Stimulated activated CD4-positive, alpha-beta T cell treated with anti-CD3 and anti-CD28 coated beads, Interleukin-4, amount 100 ng/mL, for 1 hour (primary cell): ENCODE measurements at regions not wholly inside any gene's neighbourhood (a gene's known extent, or its start where the extent isn't known, plus 50 kb on each side); places are given as distances from the start of the nearest gene placed in this dataset.

Source experiments
- DNase-seq: peaks from one replicate; pipeline ENCODE4 v3.0.0-alpha.2; 2020

DNA sequence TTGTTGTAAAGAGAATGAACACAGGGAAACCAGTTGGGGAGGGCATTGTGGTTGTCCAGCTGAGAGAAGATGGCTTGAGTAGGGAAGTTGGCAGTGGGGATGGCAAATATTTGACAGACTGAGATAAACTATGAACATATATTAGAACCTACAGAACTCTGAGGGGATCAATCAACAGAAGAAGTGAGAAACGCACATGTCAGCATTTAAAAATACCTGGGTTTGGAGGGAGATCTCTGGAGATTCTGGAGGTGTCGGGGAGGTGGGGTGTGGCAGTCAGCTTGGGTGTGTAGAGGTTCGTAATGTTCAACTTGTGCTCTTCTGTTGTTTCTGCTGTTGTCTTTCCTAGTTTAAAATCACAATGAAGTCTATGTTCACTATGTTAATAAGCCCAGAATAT lies 517.8 kb downstream of the AACS start:
- no peak for DNase-seq

DNA sequence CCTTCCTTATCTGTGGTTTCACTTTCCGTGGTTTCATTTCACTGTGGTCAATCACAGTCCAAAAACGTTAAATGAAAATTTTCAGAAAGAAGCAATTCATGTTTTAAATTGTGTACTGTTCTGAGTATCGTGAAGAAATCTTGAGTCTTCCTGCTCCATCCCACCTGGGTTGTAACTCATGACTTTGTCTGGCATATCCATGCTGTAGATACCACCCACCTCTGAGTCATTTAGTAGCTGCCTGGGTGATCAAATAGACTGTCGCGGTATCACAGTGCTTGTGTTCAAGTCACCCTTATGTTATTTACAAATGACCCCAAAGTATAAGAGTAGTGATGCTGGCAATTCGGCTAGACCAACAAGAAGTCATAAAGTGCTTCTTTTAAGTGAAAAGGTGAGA lies 521.2 kb downstream of the AACS start:
- DNase-seq = no peak

DNA sequence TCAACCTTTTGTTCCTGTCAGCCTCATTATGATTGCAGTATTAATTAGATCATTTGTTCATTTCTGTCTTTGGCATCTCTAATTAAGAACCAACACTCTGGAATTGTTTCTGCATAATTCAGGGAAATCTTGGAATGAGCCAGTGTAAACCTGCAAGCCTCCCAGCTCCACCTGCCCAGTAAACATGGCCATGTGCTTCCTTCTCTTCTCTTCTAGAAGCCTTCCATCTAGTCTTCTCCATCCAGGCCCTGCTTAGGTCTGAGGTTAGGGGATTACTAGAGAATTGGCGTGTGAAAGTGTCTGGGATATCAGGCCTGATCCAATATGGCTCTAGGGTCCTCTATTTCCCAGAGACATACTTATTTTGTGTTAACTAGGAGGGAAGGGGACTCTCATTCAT lies 528.0 kb downstream of the AACS start:
- no peak for DNase-seq

DNA sequence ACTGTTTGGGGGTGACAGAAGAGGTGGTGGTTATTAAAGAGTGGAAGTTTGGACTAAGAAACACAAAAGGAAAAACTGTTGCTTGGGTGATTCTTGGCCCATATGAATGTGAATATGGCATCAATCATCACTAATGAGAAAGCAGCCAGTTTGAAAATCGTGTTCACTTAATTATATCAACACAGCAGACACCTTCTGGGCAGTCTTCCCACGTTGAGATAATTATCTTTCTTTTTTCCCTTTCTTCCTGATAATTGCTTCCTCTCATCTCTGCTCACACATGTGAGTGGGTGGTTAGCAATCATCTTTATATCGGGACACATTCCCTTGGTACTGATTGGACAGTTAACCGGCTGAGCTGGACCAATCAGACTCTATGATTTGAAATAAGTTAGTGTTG lies 539.7 kb downstream of the AACS start:
- no peak for DNase-seq

DNA sequence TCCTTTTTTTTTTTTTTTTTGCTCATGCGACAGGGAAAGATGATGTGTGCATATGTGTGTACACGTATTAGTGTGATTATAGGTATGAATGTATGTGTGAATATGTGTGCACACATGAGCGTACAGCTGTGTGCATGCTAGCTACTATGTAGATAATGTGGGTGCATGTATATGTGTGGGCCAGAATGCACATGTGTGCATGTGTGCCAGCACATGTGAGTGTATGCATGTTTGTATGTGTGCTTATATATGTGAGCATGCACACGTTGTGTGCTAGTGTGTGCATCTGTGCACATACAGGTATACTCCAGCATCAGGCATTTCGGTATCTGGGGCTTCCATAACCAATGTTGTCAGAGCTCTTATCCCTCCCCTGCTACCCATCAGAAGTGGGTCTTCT lies 541.1 kb downstream of the AACS start:
- no peak for DNase-seq

DNA sequence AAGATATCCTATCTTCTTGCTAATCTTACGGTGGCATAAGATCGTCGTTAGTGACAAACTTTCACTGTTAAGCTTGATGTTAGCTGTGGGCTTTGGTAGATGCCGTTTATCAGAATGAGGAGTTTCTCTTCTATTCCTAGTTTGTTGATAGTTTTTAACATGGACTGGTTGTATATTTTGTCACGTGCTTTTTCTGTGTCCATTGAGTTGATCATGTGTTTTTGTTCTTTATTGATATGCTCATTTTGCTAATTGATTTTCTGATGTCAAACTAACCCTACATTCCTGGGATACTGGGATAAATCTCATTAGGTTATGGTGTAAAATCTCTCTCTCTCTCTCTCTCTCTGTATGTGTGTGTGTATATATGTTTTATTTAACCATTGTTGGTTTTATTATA lies 545.1 kb downstream of the AACS start:
- DNase-seq = no peak

DNA sequence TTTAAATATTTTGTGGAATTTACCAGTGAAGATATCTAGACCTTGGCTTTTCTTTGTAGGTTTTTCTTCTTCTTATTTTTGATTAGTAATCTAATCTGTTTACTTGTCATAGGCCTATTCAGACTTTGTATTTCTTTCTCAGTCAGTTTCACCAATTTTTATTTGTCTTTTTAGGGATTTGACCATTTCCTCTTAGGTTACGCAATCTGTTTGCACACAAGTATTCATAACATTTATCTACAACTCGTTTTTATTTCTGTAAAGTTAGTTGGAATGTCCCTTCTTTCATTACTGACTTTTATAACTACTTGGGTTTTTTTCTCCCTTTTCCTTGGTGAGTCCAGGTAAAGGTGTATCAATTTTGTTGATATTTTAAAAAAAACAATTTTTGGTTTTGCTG lies 545.7 kb downstream of the AACS start:
- no peak for DNase-seq

DNA sequence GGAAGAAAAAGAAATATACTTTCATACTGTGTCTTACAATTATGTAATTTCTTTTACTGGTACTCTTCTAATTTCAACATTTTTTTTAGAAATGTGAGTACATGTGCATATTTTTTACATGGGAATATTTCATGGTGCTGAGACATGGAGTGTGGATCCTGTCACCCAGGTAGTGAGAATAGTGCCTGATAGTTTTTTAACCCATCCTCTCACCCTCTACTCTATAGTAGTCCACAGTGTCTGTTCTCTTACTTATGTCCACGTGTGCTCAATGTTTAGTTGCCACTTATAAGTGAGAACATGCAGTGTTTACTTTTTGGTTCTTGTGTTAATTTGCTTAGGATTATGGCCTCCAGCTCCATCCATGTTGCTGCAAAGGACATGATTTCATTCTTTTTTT lies 548.8 kb downstream of the AACS start:
- no peak for DNase-seq

DNA sequence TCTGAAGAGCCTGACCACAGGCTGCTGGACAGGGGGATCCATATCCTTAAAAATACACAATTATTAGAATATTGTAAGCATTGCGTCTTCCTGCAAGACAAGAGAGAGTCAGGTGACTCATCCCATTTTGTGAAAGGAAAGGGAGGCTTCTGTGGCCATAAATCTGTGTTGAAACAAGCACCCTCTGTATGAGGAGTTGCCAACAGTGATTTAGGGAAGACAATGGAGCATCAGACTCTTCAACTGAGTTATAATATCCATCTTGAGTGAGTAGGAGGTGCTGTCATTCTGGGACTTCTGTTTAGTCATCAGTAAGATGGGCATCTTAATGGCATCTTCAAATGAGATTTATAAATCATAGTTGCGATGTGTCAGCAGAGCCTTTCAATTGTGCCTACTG lies 554.5 kb downstream of the AACS start:
- no peak for DNase-seq

DNA sequence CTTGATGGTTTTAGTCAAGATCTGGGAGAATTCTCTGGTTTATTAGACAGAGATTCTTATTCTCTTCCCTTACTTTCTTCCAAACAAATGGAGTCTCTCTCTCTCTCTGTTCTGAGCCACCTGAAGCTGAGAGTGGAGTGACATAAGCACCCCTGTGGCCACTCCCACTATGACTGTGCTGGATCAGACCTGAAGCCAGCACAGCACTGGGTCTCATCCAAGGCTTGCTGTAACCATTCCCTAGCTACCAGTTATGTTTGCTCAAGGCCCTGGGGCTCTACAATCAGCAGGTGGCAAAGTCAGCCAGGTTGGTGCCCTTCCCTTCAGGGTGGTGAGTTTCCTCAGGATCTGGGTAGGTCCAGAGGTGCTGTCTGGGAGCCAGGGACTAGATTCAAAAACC lies 568.5 kb downstream of the AACS start:
- no peak for DNase-seq

DNA sequence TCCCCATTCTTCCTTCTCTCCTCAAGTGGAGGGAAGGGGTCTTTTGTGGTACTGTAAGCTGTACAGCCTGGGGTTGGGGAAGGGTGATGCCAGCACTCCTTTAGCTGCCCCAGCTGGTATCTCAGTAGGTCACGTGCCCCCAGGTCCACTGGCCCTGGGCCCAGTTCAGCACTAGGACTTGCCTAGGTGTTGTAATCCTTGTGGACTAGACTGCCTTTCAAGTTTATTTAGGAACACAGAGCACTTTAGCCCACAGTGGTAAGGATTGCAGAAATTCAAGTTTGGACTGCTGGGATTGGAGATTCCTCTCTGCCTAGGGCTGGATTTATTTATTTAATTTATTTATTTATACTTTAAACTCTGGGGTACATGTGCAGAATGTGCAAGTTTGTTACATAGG lies 569.6 kb downstream of the AACS start:
- DNase-seq = no peak

DNA sequence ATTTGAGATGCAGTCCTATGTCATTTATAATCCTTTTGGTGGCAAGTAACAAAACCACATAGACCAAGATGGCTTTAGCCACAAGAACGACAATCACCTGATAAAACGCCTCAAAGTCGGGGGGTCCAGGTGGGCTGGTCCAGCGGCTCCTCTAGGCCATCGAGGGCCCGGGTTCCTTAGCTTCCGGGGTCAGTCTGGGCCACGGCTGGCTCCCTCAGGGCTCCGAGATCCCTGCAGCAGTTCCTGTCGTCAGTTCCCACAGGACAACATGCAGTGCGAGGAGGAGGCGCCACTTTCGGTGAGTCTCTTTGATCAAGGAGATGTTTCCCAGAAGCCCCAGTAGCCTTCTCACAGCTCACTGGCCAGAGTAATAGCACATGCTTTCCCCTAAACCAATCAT lies 574.6 kb downstream of the AACS start:
- no peak for DNase-seq

- no peak for DNase-seq
Observed at GRCh38 chr12:125643055-125643454, 577.8 kb downstream of the AACS start.

- no peak for DNase-seq
Observed at GRCh38 chr12:125645724-125646123, 580.5 kb downstream of the AACS start.

- DNase-seq = no peak
Observed at GRCh38 chr12:125650587-125650986, 585.4 kb downstream of the AACS start.

GRCh38 chr12:125651625-125652024 lies 586.4 kb downstream of the AACS start:
- DNase-seq = no peak

- DNase-seq = no peak
Observed at GRCh38 chr12:125652681-125653080, 587.4 kb downstream of the AACS start.

- DNase-seq = no peak
Observed at GRCh38 chr12:125657681-125658080, 592.4 kb downstream of the AACS start.

- DNase-seq = no peak
Observed at GRCh38 chr12:125674554-125675338, 609.5 kb downstream of the AACS start.

DNA sequence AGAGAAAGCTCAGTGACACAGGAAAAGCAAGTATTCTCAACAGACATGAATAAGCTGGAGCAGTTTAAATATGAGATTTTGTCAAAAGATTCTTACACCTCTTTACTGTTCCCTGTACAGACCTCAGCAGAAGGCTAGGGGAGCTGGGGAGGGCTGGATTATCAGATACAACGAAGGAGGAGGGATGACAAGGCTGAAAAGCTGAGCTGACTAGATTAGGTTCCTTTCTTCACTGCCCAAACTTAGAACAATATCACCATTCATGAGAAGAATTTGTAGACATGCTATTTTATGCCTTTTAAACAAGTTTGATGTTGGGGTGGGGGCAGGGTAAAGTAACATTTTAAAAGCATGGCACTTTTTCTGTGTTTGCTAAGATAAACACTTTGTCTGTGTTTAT lies 611.1 kb downstream of the AACS start:
- DNase-seq = no peak

DNA sequence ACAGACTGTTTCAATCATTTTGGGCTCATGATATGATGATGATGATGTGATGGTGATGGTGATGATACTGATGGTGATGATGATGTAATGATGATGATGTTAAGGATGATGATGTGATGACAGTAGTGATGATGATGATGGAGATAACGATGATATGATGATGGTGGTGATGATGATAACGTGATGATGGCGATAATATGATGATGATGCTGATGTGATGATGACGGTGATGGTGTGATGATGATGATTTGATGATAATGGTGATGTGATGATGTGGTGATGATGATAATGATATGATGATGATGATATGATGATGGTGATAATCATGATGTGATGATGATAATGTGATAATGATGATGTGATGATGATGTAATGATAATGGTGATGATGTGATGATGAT lies 612.6 kb downstream of the AACS start:
- DNase-seq = no peak

DNA sequence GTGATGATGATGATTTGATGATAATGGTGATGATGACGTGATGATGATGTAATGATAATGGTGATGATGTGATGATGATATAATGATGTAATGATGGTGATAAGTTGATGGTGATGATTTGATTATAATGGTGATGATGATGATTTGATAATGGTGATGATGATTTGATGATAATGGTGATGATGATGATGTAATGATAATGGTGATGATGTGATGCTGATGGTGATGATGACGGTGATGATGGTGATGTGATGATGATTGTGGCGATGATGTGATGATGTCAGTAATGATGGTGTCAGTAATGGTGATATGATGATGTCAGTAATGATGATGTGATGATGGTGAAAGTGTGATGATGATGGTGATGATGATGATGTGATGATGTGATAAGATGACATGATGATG lies 613.4 kb downstream of the AACS start:
- no peak for DNase-seq

- DNase-seq = peak; percentile 12
Observed at GRCh38 chr12:125683748-125684381, 618.6 kb downstream of the AACS start.

GRCh38 chr12:125684968-125685790 lies 619.9 kb downstream of the AACS start:
- DNase-seq = no peak
